ENCODE measurements at regions not wholly inside any gene's neighbourhood (a gene's known extent, or its start where the extent isn't known, plus 50 kb on each side); places are given as distances from the start of the nearest gene placed in this dataset.

- TF ChIP-seq ATF3 (IDR thresholded peaks at IDR 0.05): no peak
- no peak for TF ChIP-seq RAD21 (IDR thresholded peaks at IDR 0.05; ENCODE audit: low read depth)
- TF ChIP-seq MAX (IDR thresholded peaks at IDR 0.05): no peak
- no peak for TF ChIP-seq JUND (IDR thresholded peaks at IDR 0.05)
- no peak for TF ChIP-seq POLR2A (IDR thresholded peaks at IDR 0.05; ENCODE audit: borderline replicate concordance, extremely low read depth, insufficient read depth, insufficient read length)
These were observed 668.8 kb downstream of the TDRD15 start (continued) for GRCh38 chr2:21792571-21792970.

GRCh38 chr2:21793461-21793860, 669.7 kb downstream of the TDRD15 start:
- ATAC-seq: no peak

More at GRCh38 chr2:21793461-21793860, 669.7 kb downstream of the TDRD15 start:
- Histone ChIP-seq H2AFZ (ENCODE audit: low read depth, low read length, poor library complexity, severe bottlenecking) (no peak overlapping the region), H3K27ac (ENCODE audit: low read depth, low read length) (no peak overlapping the region), H3K9ac (ENCODE audit: low read length) (no peak overlapping the region), H3K4me2 (ENCODE audit: low read length) (no peak overlapping the region), H3K9me2 (ENCODE audit: insufficient read depth) (no peaks in the 10 kb centered on the region), H3K4me3 (replicated peaks in 1 of 2; ENCODE audit: low read depth in 1 of 2, low read length in 2 of 2) (no peak overlapping the region), H3K9me3 (ENCODE audit: control insufficient read depth in 1 of 2, insufficient read depth in 1 of 2, low read depth in 1 of 2, low read length in 2 of 2) (peaks cover 15 to 28% of the 10 kb centered on the region in 2 experiments; a peak in 3 of 4 replicates), H3K36me3 (ENCODE audit: control insufficient read depth in 1 of 2, insufficient read depth in 2 of 2, low read length in 2 of 2) (no peaks in the 10 kb centered on the region), H3K4me1 (ENCODE audit: control insufficient read depth in 1 of 2, insufficient read depth in 2 of 2, low read length in 2 of 2) (no peaks in the 10 kb centered on the region), H3K27me3 (ENCODE audit: insufficient read depth, low read length) (no peaks in the 10 kb centered on the region), H4K20me1 (ENCODE audit: insufficient read depth) (no peaks in the 10 kb centered on the region), H3K79me2 (ENCODE audit: insufficient read depth, low read length) (no peaks in the 10 kb centered on the region)
- intact Hi-C loops (cut with micrococcal nuclease): no loop called here
- TF ChIP-seq CEBPB (IDR thresholded peaks at IDR 0.05; ENCODE audit: low read depth) (no peak), POLR2AphosphoS5 (IDR thresholded peaks at IDR 0.05; ENCODE audit: low read depth, low read length) (no peak), REST (IDR thresholded peaks at IDR 0.05; ENCODE audit: low read depth) (no peak), ZBTB33 (IDR thresholded peaks at IDR 0.05; ENCODE audit: extremely low read depth, insufficient replicate concordance, low read length) (no peak), RAD21 (IDR thresholded peaks at IDR 0.05; ENCODE audit: low read depth) (no peak)
- no peak for DNase-seq (ENCODE audit: low read depth, low spot score)
- POLR2A ChIA-PET: no interaction called here
- BruUV-seq (replicated peaks): no TSS peak
- RAD21 ChIA-PET (ENCODE audit: low non-redundant PET in 1 of 2, low total read pairs in 2 of 2, uncharacterized antibody in 2 of 2, unreplicated experiment in 2 of 2): no interaction called here
- CTCF ChIA-PET: no interaction called here
